Hippocampal formation (tissue), 2 donors: ENCODE measurements at regions not wholly inside any gene's neighbourhood (a gene's known extent, or its start where the extent isn't known, plus 50 kb on each side); places are given as distances from the start of the nearest gene placed in this dataset.

Source experiments
- DNase-seq, 2 donors: peaks; one replicate each; lab custom pipeline; 2025; lab: John Stamatoyannopoulos, UW

- no peak for DNase-seq
Observed at GRCh38 chr3:4029135-4029534, 229.9 kb downstream of the LRRN1 start.

DNA sequence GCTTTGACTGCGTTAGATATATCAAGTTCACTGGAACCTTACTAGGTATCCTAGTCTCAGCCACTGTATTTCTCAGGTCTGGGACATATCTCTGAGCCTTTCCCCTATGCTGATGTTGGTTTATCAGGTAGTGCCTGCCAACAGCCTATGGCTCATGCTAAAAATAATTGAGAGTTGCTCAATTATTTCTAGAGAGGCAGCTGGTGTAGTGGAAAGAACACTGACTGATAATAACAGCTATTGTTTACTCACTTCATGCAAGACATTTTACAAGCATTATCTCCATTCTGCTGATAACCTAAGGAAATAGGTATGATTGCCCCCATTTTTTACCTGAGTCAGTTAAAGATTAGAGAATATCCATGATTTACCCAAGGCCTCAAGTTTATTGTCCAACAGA lies 231.4 kb downstream of the LRRN1 start:
- DNase-seq = no peak

DNA sequence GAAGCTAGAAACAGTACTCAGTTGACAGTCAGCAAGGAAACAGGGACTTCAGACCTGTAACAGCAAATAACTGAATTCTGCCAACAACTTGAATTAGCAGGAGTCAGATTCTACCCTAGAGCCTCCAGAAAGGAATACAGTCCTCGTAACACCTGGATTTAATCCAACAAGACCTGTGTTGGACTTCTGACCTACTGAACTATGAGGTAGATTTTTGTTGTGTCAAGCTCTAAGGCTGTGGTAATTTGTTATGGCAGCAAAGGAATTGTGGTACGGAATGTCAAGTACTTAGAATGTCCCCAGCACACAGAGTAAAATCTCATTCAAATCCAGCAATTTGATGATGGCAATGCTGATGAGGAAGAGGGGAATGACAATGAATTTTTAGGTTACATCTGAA lies 234.1 kb downstream of the LRRN1 start:
- no peak for DNase-seq

DNA sequence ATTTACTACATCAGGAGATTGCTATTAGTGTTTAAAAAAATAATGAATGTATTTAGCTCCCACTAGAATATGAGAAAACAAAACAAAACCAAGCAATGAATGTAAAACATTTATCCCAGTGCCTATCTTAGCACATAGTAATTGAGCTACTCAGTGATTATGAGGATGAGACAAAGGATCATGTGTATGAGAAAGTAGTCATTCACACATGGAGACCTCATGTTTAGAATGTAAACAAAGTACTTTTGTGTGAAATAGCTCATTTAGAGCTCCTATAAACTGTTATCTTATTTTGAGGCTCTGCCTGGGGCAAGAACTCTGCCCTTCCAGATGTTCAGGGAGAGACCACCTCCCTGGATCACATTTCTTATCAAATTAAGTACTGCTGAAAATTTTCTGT lies 236.8 kb downstream of the LRRN1 start:
- no peak for DNase-seq

- DNase-seq = no peak
Observed at GRCh38 chr3:4038351-4038750, 239.1 kb downstream of the LRRN1 start.

DNA sequence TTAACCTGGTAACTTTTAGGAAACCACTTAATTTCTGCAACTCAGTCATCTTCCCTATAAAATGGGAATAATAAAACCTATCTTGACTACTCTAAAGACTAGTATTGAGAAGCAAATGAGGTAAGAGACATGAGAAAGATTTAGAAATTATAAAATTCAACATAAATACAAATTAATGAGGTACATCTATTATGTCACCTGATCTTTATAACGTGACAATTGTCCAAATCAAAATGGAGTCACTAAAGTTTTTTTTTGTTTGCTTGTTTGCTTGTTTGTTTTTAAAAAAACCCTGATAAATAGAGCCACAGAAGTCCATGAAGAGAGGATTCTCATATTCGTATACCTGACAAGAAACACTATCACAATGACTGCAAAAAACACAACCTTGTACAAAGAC lies 242.8 kb downstream of the LRRN1 start:
- DNase-seq = no peak

DNA sequence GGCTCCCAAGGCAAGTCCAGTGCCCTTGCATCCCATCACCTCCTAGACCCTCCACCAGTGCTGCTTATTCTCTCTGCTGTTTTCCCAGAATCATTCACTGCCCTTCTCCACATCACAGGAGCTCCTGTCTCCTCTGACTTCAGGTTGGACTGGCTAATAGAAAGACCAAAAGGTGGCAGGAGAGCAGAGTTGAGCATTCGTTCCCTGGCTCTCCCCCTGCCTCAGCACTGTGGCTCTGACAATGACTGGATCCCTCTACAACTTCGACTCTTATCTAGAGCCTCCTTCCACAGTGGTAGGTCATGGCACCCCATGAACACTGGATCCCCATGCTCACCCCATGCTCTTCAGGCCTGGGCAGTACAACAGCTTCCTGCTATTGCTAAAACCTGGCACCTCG lies 243.6 kb downstream of the LRRN1 start:
- no peak for DNase-seq

- peak in 1 of 2 donors; percentile 28 for DNase-seq
Observed at GRCh38 chr3:4043867-4044575, 244.8 kb downstream of the LRRN1 start.

GRCh38 chr3:4044619-4045018 lies 245.4 kb downstream of the LRRN1 start:
- no peak for DNase-seq

DNA sequence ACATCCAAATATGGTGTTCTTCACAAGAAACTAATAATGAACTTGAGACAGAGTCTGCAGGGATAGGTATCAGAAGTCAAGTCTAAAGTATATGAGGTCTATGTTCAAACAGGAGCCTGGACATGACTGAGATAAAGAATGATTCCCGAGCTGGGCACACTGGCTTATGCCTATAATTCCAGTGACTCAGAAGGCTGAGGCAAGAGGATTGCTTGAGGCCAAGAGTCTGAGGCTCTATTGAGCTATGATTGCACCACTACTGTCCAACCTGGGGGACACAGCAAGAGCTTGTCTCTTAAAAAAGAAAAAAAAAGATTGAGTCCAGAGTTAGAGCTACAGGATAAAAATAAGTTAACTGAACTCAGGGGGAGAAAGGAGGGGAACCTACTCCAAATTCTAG lies 246.5 kb downstream of the LRRN1 start:
- no peak for DNase-seq

- DNase-seq = no peak
Observed at GRCh38 chr3:4047366-4047765, 248.1 kb downstream of the LRRN1 start.

GRCh38 chr3:4052706-4053105 lies 250.5 kb upstream of the SETMAR start:
- DNase-seq = no peak

DNA sequence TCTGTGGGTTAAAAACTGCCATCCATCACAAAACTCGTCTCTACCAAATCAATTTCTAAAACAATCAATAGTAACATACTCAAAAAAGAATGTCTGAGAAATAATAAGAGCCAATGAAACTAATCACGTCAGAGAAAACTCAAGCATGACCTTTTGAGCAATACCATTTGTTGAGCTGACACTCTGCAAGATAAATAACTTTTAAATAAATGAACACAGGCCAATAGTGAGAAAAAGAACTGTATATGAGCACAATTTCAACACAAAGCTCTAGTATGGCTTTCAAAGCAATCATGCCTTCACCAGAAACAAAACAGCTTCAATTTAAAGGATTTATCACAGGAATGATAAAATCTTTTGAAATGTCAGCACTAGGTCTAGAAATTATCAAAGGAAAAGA lies 249.2 kb upstream of the SETMAR start:
- DNase-seq = no peak

DNA sequence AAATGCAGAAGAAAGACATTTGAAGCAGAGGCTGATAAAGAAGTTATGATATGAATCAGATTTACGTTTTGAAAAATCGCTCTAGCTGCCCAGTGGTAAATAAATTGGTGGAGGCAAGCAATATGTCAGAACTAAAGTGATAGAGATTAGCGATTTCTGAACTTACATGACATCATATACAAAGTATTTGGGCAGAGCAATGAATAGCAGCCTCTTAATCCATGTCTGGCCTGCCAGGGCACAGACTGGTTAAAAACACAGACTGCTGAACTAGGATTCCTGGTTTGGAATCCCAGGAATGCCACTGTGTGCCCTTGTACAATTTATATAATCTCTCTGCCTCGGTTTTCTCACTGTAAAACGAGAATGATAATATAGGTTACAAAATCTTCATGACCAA lies 243.1 kb upstream of the SETMAR start:
- no peak for DNase-seq

DNA sequence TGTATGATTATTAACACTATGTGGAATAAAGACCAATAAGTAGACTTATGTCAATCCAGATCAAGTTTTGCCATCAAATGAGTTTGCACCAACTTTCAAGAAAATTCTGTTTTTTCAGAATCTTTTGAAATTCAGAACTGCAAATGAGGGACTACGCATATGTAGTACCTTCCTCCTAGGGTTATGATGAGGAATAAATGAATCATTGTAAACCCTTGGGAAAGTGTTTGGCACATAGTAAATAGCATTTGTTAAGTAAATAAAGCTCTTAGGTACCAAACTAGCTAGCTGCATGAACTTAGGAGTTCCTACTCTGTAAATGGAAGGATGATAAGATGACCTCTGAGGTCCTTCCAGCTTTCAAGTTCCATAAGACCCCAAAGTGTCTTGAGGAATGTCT lies 242.6 kb upstream of the SETMAR start:
- DNase-seq = no peak

DNA sequence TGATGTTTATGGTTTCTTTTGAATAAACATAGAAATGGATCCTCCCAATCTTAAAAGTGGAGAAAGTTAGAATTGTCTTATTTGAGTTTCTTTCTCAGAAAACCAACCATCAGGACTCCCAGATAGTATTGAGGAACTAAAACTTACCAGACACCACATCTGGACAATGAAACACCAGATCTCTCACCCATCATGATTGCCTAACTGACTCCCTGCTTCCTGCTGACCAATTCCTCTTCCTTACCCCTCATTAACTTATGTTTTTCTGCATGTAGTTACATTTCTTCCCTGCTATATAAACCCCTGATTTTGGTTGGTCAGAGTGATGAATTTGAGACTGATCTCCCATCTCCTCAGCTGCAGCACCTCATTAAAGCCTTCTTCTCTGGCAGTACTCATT lies 242.0 kb upstream of the SETMAR start:
- no peak for DNase-seq

- no peak for DNase-seq
Observed at GRCh38 chr3:4061783-4062360, 241.3 kb upstream of the SETMAR start.

GRCh38 chr3:4062621-4063020 lies 240.5 kb upstream of the SETMAR start:
- no peak for DNase-seq

GRCh38 chr3:4063916-4064574 lies 239.1 kb upstream of the SETMAR start:
- DNase-seq = no peak

GRCh38 chr3:4065085-4065484 lies 238.1 kb upstream of the SETMAR start:
- no peak for DNase-seq

GRCh38 chr3:4065554-4065953 lies 237.6 kb upstream of the SETMAR start:
- DNase-seq = no peak

DNA sequence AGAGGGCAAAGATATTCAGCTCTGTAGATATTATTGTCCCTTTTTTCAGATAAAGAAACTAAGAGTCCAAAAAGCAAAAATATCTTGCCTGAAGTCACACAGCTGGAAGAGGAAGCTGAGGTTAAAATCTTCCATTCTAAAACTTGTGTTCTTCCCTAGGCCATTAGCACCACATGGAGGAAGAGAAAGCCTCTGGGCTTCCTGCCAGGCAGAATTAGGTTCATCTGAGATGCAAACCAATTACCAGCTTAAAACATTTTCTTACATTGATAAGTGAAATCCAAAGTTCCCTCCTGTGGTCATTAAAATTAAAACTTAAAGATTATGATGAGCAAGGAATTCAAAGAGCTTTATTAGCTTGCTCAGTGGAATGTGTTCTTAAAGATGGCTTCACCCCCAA lies 235.3 kb upstream of the SETMAR start:
- no peak for DNase-seq

DNA sequence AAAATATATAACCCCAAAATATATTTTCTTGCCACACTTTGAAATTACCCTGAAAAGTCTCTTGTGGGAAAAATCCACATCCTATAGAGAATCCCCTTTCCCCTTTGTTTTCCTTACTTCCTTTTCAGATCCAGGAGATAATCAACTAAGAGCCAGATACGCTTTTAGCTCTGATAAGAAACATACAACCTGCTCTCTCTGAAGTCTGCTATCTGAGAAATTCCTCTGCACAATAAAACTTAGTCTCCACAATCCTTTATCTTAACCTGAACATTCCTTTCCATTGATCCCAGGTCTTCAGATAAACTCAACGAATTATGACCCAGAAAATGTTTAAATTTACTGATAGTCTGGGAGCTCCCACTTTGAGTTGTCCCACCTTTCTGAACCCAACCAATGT lies 233.4 kb upstream of the SETMAR start:
- DNase-seq = no peak
